ENCODE measurements at regions not wholly inside any gene's neighbourhood (a gene's known extent, or its start where the extent isn't known, plus 50 kb on each side); places are given as distances from the start of the nearest gene placed in this dataset.
"Not testable (repeated sequence)": the region's sequence is repeated elsewhere in the genome, so short reads cannot be mapped to it uniquely, and the experiment has no call there.

DNA sequence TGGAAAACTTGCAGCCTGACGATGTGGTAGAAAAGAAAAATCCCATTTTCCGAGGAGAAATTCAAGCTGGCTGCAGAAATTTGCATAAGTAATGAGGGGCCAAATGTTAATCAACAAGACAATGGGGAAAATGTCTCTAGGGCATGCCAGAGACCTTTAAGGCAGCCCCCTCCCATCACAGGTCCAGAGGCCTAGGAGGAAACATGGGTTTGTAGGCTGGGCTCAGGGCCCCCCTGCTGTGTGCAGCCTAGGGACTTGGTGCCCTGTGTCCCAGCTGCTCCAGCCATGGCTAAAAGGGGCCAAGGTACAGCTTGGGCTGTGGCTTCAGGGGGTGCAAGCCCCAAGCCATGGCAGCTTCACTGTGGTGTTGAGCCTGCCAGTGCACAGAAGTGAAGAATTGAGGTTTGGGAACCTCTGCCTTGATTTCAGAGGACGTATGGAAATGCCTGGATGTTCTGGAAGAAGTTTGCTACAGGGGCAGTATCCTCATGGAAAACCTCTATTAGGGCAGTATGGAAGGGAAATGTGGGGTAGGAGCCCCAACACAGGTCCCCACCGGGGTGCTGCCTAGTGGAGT, 75.9 kb upstream of the CADPS start:
- peaks cover 66% of the 10 kb centered on the region for H3K4me1 Mint-ChIP-seq
- peak; percentile 80 for DNase-seq (ENCODE audit: low spot score)
- H3K4me3 Mint-ChIP-seq: peak overlapping the region; percentile 68
- CTCF ChIA-PET: interaction anchor here (0.8 kb wide), 1 partner anchor 77 kb away, joined by 4 read pairs; no protein-coding TSS in a partner anchor
- POLR2A ChIA-PET: no interaction called here
- TF ChIP-seq, protein P1, sequence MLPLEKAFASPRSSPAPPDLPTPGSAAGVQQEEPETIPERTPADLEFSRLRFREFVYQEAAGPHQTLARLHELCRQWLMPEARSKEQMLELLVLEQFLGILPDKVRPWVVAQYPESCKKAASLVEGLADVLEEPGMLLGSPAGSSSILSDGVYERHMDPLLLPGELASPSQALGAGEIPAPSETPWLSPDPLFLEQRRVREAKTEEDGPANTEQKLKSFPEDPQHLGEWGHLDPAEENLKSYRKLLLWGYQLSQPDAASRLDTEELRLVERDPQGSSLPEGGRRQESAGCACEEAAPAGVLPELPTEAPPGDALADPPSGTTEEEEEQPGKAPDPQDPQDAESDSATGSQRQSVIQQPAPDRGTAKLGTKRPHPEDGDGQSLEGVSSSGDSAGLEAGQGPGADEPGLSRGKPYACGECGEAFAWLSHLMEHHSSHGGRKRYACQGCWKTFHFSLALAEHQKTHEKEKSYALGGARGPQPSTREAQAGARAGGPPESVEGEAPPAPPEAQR (CRISPR knock-in tag; IDR thresholded peaks at IDR 0.05): peak; percentile 68; the same call in 1 of the 2 replicates
- TF ChIP-seq ZNF416 (CRISPR knock-in tag; IDR thresholded peaks at IDR 0.05): no peak
- TF ChIP-seq FOXP1 (CRISPR knock-in tag; IDR thresholded peaks at IDR 0.05; ENCODE audit: borderline replicate concordance): peak; percentile 52; the same call in 1 of the 2 replicates
- TF ChIP-seq ZNF423 (CRISPR knock-in tag; IDR thresholded peaks at IDR 0.05): peak; percentile 52; the same call in 1 of the 2 replicates
- no peak for TF ChIP-seq KAT7 (CRISPR knock-in tag; IDR thresholded peaks at IDR 0.05; ENCODE audit: borderline replicate concordance)
- TF ChIP-seq, protein P2, sequence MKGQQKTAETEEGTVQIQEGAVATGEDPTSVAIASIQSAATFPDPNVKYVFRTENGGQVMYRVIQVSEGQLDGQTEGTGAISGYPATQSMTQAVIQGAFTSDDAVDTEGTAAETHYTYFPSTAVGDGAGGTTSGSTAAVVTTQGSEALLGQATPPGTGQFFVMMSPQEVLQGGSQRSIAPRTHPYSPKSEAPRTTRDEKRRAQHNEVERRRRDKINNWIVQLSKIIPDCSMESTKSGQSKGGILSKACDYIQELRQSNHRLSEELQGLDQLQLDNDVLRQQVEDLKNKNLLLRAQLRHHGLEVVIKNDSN (CRISPR knock-in tag; IDR thresholded peaks at IDR 0.05): no peak
- 0 out of 2 replicates have a peak, but pooled peaks have one; percentile 37 for TF ChIP-seq FOXK1 (CRISPR knock-in tag; IDR thresholded peaks at IDR 0.05)
- peak; percentile 79 for ATAC-seq
- peak overlapping the region; percentile 85 for H3K27ac Mint-ChIP-seq
- H3K36me3 Mint-ChIP-seq: peaks cover 34% of the 10 kb centered on the region
- no peaks in the 10 kb centered on the region for H3K27me3 Mint-ChIP-seq (ENCODE audit: low read depth)
- H3K9me3 Mint-ChIP-seq: peaks cover 6% of the 10 kb centered on the region

DNA sequence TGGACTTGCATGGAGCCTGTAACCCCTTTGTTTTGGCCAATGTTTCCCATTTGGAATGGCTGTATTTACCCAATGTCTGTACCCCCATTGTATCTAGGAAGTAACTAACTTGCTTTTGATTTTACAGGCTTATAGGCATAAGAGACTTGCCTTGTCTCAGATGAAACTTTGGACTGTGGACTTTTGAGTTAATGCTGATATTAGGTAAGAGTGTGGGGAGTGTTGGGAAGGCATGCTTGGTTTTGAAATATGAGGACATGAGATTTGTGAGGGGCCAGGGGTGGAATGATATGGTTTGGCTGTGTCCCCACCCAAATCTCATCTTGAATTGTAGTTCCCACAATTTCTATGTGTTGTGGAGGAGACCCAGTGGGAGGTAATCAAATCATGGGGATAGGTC, 76.7 kb upstream of the CADPS start:
- H3K27ac Mint-ChIP-seq; DNase-seq (ENCODE audit: low spot score); H3K9me3 Mint-ChIP-seq; POLR2A ChIA-PET; H3K27me3 Mint-ChIP-seq (ENCODE audit: low read depth); ATAC-seq: not testable (repeated sequence)
- Mint-ChIP-seq H3K4me3 (peak overlapping the region; percentile 68), H3K36me3 (peaks cover 34% of the 10 kb centered on the region), H3K4me1 (peaks cover 62% of the 10 kb centered on the region)
- CTCF ChIA-PET: interaction anchor here (0.8 kb wide), 1 partner anchor 78 kb away, joined by 4 read pairs; no protein-coding TSS in a partner anchor

DNA sequence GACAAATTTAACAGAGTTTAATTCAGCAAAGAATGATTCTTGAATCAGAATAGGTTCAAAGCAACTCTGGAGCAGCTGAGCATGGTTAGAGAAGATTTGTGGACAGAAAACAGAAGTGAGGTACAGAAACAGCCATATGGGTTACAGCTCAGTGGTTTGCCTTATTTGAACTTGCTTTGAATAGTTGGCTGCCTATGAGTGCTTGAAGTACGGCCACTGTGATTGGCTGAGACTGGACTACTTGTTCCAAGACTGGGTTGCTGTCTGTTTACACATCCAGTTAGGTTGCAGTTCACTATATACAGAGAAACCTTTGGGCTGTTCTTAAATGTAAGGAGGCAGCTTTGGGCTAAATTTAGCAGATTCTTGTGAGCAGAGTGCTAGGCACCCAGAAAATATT, 79.4 kb upstream of the CADPS start:
- ChIA-PET POLR2A (no interaction called here), CTCF (no interaction called here)
- Mint-ChIP-seq H3K27me3 (ENCODE audit: low read depth) (no peaks in the 10 kb centered on the region), H3K36me3 (peaks cover 45% of the 10 kb centered on the region), H3K4me3 (no peak overlapping the region), H3K4me1 (peaks cover 49% of the 10 kb centered on the region), H3K27ac (no peak overlapping the region; the same call in 1 of the 2 replicates), H3K9me3 (peaks cover 6% of the 10 kb centered on the region)
- TF ChIP-seq ZNF532 (CRISPR knock-in tag; IDR thresholded peaks at IDR 0.05; ENCODE audit: borderline replicate concordance): no peak
- no peak for TF ChIP-seq ZNF263 (CRISPR knock-in tag; IDR thresholded peaks at IDR 0.05; ENCODE audit: low read depth)
- TF ChIP-seq FOXP1 (CRISPR knock-in tag; IDR thresholded peaks at IDR 0.05; ENCODE audit: borderline replicate concordance): no peak
- no peak for ATAC-seq
- no peak for DNase-seq (ENCODE audit: low spot score)

DNA sequence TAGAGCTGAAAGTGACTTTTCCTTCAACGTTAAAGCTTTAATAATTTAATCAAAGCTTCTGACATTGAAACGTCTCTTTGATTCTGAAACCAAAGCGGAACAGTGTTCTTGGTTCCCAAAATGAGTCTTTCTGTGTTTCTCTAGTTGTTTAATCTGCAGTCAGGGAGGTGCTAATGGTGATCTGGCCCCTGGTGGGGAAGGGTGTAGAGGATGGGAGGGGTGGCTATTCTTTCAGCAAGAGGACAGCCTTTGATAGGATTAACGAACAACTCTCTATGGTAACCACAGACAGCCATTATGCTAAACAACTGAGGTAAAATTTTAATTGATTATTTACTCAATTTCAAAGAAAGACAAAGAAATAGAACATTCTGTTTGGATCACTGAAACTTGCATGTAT, 79.9 kb upstream of the CADPS start:
- Mint-ChIP-seq H3K27me3 (ENCODE audit: low read depth) (no peaks in the 10 kb centered on the region), H3K27ac (no peak overlapping the region), H3K36me3 (peaks cover 45% of the 10 kb centered on the region), H3K4me3 (no peak overlapping the region), H3K9me3 (peaks cover 6% of the 10 kb centered on the region), H3K4me1 (peaks cover 44% of the 10 kb centered on the region)
- TF ChIP-seq ZNF396 (CRISPR knock-in tag; IDR thresholded peaks at IDR 0.05; ENCODE audit: borderline replicate concordance) (no peak), NFE2L1 (CRISPR knock-in tag; IDR thresholded peaks at IDR 0.05) (no peak), NFYB (CRISPR knock-in tag; conservative IDR thresholded peaks at IDR 0.05; ENCODE audit: low read depth) (no peak), IRF2 (CRISPR knock-in tag; IDR thresholded peaks at IDR 0.05; ENCODE audit: borderline replicate concordance, low read depth) (no peak), USF2 (CRISPR knock-in tag; IDR thresholded peaks at IDR 0.05) (no peak)
- ChIA-PET CTCF (no interaction called here), POLR2A (no interaction called here)
- ATAC-seq (no peak), DNase-seq (ENCODE audit: low spot score) (no peak)
